ENCODE measurements at regions not wholly inside any gene's neighbourhood (a gene's known extent, or its start where the extent isn't known, plus 50 kb on each side); places are given as distances from the start of the nearest gene placed in this dataset.

- no peak for TF ChIP-seq POLR2A (IDR thresholded peaks at IDR 0.05; ENCODE audit: low read depth, low read length)
- TF ChIP-seq TAF1 (IDR thresholded peaks at IDR 0.05; ENCODE audit: borderline replicate concordance, low read depth, low read length), result no peak
Observed at GRCh38 chr15:68492855-68493254, 60.9 kb upstream of the ITGA11 start.

Data from GM12892 (cell line).